B cell (primary cell): ENCODE measurements at regions not wholly inside any gene's neighbourhood (a gene's known extent, or its start where the extent isn't known, plus 50 kb on each side); places are given as distances from the start of the nearest gene placed in this dataset.

Source experiments
- ATAC-seq: fragments of 200-7000 bp; cut with Tn5 transposase; one replicate; pipeline ENCODE4 v1.10.0; 2021; ENCODE audit warnings: low read depth, mild to moderate bottlenecking, moderate number of reproducible peaks, moderate library complexity
- CTCF ChIA-PET: fragments of 350-600 bp; sonication (Branson Sonifier 250); formaldehyde crosslinking; loops from one replicate; lab custom pipeline; 2021; ENCODE audit warnings: antibody characterized with exemption, inconsistent platforms; lab: Charles Lee
- POLR2A ChIA-PET: fragments of 350-600 bp; sonication (Branson Sonifier 250); formaldehyde crosslinking; loops from one replicate; lab custom pipeline; 2021; ENCODE audit warnings: antibody characterized with exemption; lab: Charles Lee
- DNase-seq: peaks from one replicate; pipeline ENCODE4 v3.0.0; 2013
- H2AFZ ChIP-seq: 2 replicates; pipeline ENCODE4 v1.6.1; 2012; ENCODE audit warnings: mild to moderate bottlenecking, low read depth, low read length; ENCODE audit not compliant: insufficient read depth, poor library complexity, severe bottlenecking
- H3K27ac ChIP-seq, 2 donors: 1 replicate in 1 of 2; 2 replicates in 1 of 2; pipeline ENCODE4 v1.5.1; 2012 to 2013; ENCODE audit warnings: low read length in 2 of 2, mild to moderate bottlenecking in 2 of 2, moderate library complexity in 1 of 2
- H3K27me3 ChIP-seq, 4 experiments: fragments of 200-600 bp in 1 of 4; sonication (generic) in 1 of 4; replicated peaks in 1 of 4; 1 replicate in 2 of 4; 2 replicates in 2 of 4; pipeline versions ENCODE4 v1.6.1 to v1.7.0; 2013 to 2016; ENCODE audit warnings: low read length in 3 of 4, mild to moderate bottlenecking in 2 of 4, mixed read lengths in 1 of 4, moderate library complexity in 1 of 4; ENCODE audit not compliant: insufficient read depth in 4 of 4, control insufficient read depth in 3 of 4; ENCODE audit errors: control extremely low read depth in 1 of 4
- H3K36me3 ChIP-seq, 2 experiments: replicated peaks in 1 of 2; 1 replicate in 1 of 2; 2 replicates in 1 of 2; pipeline versions ENCODE4 v1.6.1 to v1.7.1; 2013; ENCODE audit warnings: low read length in 1 of 2; ENCODE audit not compliant: insufficient read depth in 2 of 2, control insufficient read depth in 1 of 2; ENCODE audit errors: control extremely low read depth in 1 of 2, extremely low read depth in 1 of 2
- H3K4me1 ChIP-seq, 2 donors: fragments of 200-600 bp in 1 of 2; sonication (generic) in 1 of 2; 1 replicate in 1 of 2; 2 replicates in 1 of 2; pipeline versions ENCODE4 v1.5.1 to v1.6.1; 2013 to 2017; ENCODE audit warnings: low read length in 2 of 2; ENCODE audit not compliant: control insufficient read depth in 2 of 2, insufficient read depth in 2 of 2
- H3K4me2 ChIP-seq: replicated peaks from 2 replicates; pipeline ENCODE3; 2012; ENCODE audit warnings: mild to moderate bottlenecking, low read depth, low read length; ENCODE audit not compliant: poor library complexity, severe bottlenecking
- H3K4me3 ChIP-seq, 5 experiments: fragments of 200-600 bp in 1 of 5; sonication (generic) in 1 of 5; 1 replicate in 3 of 5; 2 replicates in 2 of 5; pipeline versions ENCODE4 v1.5.1 to v1.7.0; 2011 to 2016; ENCODE audit warnings: low read length in 4 of 5, mild to moderate bottlenecking in 4 of 5, low read depth in 2 of 5, control low read depth in 1 of 5, moderate library complexity in 1 of 5; ENCODE audit not compliant: insufficient read depth in 1 of 5; ENCODE audit errors: control extremely low read depth in 1 of 5, extremely low read depth in 1 of 5
- H3K79me2 ChIP-seq: fragments of 200-600 bp; sonication (generic); one replicate; pipeline ENCODE4 v1.6.0; 2016; ENCODE audit warnings: low read length; ENCODE audit not compliant: control insufficient read depth, insufficient read depth
- H3K9ac ChIP-seq: fragments of 200-600 bp; sonication (generic); 2 replicates; pipeline ENCODE4 v1.6.1; 2017; ENCODE audit warnings: mild to moderate bottlenecking, low read length, moderate library complexity
- H3K9me3 ChIP-seq, 3 donors: one replicate each; pipeline versions ENCODE4 v1.6.1 to v1.7.1; 2013; ENCODE audit warnings: low read length in 2 of 3; ENCODE audit not compliant: control insufficient read depth in 2 of 3, insufficient read depth in 1 of 3; ENCODE audit errors: control extremely low read depth in 1 of 3
- H4K20me1 ChIP-seq: 2 replicates; pipeline ENCODE4 v1.6.0; 2012; ENCODE audit warnings: mild to moderate bottlenecking, low read length; ENCODE audit not compliant: insufficient read depth, control insufficient read depth, poor library complexity, severe bottlenecking
- H3K27ac Mint-ChIP-seq: one replicate; pipeline ENCODE4 v1.8.0; 2021; ENCODE audit warnings: mixed read lengths
- H3K27me3 Mint-ChIP-seq: one replicate; pipeline ENCODE4 v1.8.0; 2021; ENCODE audit warnings: mixed read lengths
- H3K4me1 Mint-ChIP-seq: one replicate; pipeline ENCODE4 v1.8.0; 2021; ENCODE audit warnings: mixed read lengths
- H3K4me3 Mint-ChIP-seq: one replicate; pipeline ENCODE4 v1.8.0; 2021; ENCODE audit warnings: mixed read lengths
- H3K9me3 Mint-ChIP-seq: one replicate; pipeline ENCODE4 v1.8.0; 2022; ENCODE audit warnings: mixed read lengths; ENCODE audit not compliant: insufficient read depth
- EZH2 ChIP-seq: IDR thresholded peaks from 2 replicates; pipeline ENCODE4 v1.6.1; 2012; ENCODE audit warnings: borderline replicate concordance, low read depth, mild to moderate bottlenecking, moderate library complexity, low read length; ENCODE audit not compliant: insufficient read depth, poor library complexity, severe bottlenecking
- WGBS: methylation state at CpG from one replicate; pipeline ENCODE4 v1.1.5; 2013; ENCODE audit warnings: missing lambda C conversion rate; ENCODE audit not compliant: insufficient coverage; 5-methylcytosine and 5-hydroxymethylcytosine counted together
- intact Hi-C: fragments of 100-400 bp; cut with micrococcal nuclease; formaldehyde crosslinking; loops from one replicate; pipeline ENCODE4 v1.10.0; 2022
- TF ChIP-seq, protein P1 (sequence below): fragments of 200-600 bp; IDR thresholded peaks from one replicate; pipeline ENCODE4 v1.8.0; 2022; ENCODE audit warnings: antibody characterized with exemption, mild to moderate bottlenecking

DNA sequence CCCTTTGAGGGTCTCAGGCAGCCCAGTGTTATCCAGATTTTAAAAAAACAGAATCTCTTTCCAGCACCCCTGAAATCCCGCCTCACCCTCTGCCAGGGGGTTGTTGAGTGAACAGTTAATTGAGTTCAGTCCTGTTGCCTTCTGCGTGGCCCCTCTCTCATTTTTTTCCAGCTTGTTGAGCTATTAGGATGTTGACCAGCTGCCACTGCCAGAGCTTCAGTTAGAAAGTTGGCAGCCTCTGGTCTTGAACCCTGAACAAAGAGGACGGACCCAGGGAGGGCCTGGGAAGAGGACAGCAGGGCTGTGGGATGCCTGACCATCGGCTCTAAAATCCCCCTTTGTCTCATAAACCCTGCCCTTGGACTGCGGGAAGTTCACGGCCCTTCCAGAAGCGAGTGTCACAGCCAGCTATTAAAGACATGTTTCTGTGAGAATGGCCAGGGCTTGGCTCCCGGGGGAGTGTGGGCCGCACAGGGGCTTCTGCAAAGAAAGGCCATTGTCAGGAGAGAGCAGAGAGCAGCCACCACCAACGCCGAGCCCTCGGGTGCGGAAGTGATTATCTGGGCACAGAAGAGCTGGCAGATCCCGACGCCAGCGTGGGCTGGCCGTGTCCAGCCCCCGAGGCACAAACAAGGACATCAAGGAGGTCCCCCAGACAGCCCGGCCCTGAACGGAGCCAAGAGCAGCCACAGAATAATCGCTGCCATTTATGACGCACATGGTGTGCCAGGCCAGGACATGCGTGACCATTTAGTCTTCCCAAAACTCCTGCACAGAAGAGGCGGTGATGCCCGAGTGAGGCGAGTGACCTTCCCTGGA, 189.0 kb downstream of the ANKRD60 start:
- no peak for TF ChIP-seq EZH2
- TF ChIP-seq, protein P1, sequence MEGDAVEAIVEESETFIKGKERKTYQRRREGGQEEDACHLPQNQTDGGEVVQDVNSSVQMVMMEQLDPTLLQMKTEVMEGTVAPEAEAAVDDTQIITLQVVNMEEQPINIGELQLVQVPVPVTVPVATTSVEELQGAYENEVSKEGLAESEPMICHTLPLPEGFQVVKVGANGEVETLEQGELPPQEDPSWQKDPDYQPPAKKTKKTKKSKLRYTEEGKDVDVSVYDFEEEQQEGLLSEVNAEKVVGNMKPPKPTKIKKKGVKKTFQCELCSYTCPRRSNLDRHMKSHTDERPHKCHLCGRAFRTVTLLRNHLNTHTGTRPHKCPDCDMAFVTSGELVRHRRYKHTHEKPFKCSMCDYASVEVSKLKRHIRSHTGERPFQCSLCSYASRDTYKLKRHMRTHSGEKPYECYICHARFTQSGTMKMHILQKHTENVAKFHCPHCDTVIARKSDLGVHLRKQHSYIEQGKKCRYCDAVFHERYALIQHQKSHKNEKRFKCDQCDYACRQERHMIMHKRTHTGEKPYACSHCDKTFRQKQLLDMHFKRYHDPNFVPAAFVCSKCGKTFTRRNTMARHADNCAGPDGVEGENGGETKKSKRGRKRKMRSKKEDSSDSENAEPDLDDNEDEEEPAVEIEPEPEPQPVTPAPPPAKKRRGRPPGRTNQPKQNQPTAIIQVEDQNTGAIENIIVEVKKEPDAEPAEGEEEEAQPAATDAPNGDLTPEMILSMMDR = no peak
- Histone ChIP-seq H3K9ac (no peak overlapping the region), H3K27ac (no peak overlapping the region), H4K20me1 (no peaks in the 10 kb centered on the region), H3K27me3 (peaks cover 0 to 4% (median 0%) of the 10 kb centered on the region in 4 experiments), H3K4me2 (no peak overlapping the region), H3K4me1 (no peaks in the 10 kb centered on the region), H3K4me3 (no peak overlapping the region), H3K79me2 (no peaks in the 10 kb centered on the region), H3K36me3 (no peaks in the 10 kb centered on the region), H3K9me3 (peaks cover 0 to 5% (median 0%) of the 10 kb centered on the region in 3 donors), H2AFZ (no peak overlapping the region)
- WGBS = 90% methylated on average over 25 of the region's 26 CpGs
- H3K4me3 Mint-ChIP-seq = no peak overlapping the region
- intact Hi-C loops = no loop called here
- ChIA-PET CTCF (no interaction called here), POLR2A (no interaction called here)
- H3K9me3 Mint-ChIP-seq = no peaks in the 10 kb centered on the region
- no peak for DNase-seq
- no peak for ATAC-seq
- peaks cover 36% of the 10 kb centered on the region for H3K27me3 Mint-ChIP-seq
- H3K27ac Mint-ChIP-seq = no peak overlapping the region
- H3K4me1 Mint-ChIP-seq = no peaks in the 10 kb centered on the region

DNA sequence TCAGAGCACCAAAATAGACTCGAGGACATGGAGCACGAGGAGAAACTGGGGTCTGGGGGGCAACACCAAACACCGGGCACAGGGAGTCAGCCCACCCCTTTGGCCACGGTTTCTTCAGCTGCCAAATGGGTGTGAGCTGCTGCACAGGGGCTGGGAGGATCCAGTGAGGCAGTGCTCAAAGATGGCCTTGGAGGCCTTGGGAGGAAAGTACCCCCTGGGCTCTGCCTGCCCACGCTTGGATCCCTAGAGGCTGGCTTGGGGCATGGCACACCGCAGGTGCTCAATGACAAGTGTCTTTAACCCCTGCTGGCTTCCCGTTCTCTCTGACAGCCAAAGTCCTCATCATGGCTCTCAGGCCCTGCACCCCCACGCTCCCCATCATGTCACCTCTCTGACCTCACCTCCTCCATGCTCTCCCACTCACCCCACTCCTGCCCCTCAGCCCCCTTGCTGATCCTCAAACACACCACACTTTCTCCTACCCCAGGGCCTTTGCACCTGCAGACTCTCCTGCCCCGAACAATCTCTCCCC, 190.3 kb downstream of the ANKRD60 start:
- Histone ChIP-seq H2AFZ (no peak overlapping the region), H3K4me3 (no peak overlapping the region), H3K79me2 (no peaks in the 10 kb centered on the region), H3K9me3 (peaks cover 0 to 5% (median 0%) of the 10 kb centered on the region in 3 donors), H3K36me3 (no peaks in the 10 kb centered on the region), H3K27me3 (peaks cover 0 to 4% (median 1%) of the 10 kb centered on the region in 4 experiments), H3K27ac (no peak overlapping the region), H3K4me1 (no peaks in the 10 kb centered on the region), H3K4me2 (no peak overlapping the region), H3K9ac (no peak overlapping the region), H4K20me1 (no peaks in the 10 kb centered on the region)
- intact Hi-C loops = no loop called here
- ChIA-PET POLR2A (no interaction called here), CTCF (no interaction called here)
- ATAC-seq (no peak), DNase-seq (no peak)
- TF ChIP-seq, protein P1 = no peak
- TF ChIP-seq EZH2 = no peak
- no peak overlapping the region for H3K27ac Mint-ChIP-seq
- no peaks in the 10 kb centered on the region for H3K4me1 Mint-ChIP-seq
- H3K9me3 Mint-ChIP-seq = no peaks in the 10 kb centered on the region
- H3K27me3 Mint-ChIP-seq = peaks cover 41% of the 10 kb centered on the region
- WGBS = 47% methylated on average over 9 of the region's 9 CpGs
- no peak overlapping the region for H3K4me3 Mint-ChIP-seq
